Cardiac muscle cell (in vitro differentiated cells and primary cell): ENCODE measurements at regions not wholly inside any gene's neighbourhood (a gene's known extent, or its start where the extent isn't known, plus 50 kb on each side); places are given as distances from the start of the nearest gene placed in this dataset.

Experiments used
- DNase-seq, 2 donors: peaks; one replicate each; pipeline versions ENCODE4 v3.0.0 to v3.0.0-alpha.2; 2010 to 2017; ENCODE audit warnings: low read depth in 1 of 2, low spot score in 1 of 2
- H3K27ac ChIP-seq: fragments of 200-600 bp; sonication (generic); 2 replicates; pipeline ENCODE4 v1.5.1; 2016
- H3K27me3 ChIP-seq: fragments of 200-600 bp; sonication (generic); 2 replicates; pipeline ENCODE4 v1.6.0; 2016; ENCODE audit warnings: control low read depth
- H3K36me3 ChIP-seq: fragments of 200-600 bp; sonication (generic); 2 replicates; pipeline ENCODE4 v1.5.1; 2016; ENCODE audit warnings: control low read depth
- H3K4me1 ChIP-seq: fragments of 200-600 bp; sonication (generic); 2 replicates; pipeline ENCODE4 v1.8.1; 2017; ENCODE audit warnings: low read depth, mild to moderate bottlenecking, mixed run types
- H3K4me3 ChIP-seq: fragments of 200-600 bp; sonication (generic); 2 replicates; pipeline ENCODE4 v1.5.1; 2016; ENCODE audit warnings: mild to moderate bottlenecking
- H3K9me3 ChIP-seq: fragments of 200-600 bp; sonication (generic); 2 replicates; pipeline ENCODE4 v1.5.1; 2017; ENCODE audit warnings: low read depth, mild to moderate bottlenecking, control low read depth
- TF ChIP-seq, protein P1 (sequence below): IDR thresholded peaks from 2 replicates; pipeline ENCODE4 v1.5.1; 2012; ENCODE audit warnings: low read depth, mild to moderate bottlenecking, low read length

DNA sequence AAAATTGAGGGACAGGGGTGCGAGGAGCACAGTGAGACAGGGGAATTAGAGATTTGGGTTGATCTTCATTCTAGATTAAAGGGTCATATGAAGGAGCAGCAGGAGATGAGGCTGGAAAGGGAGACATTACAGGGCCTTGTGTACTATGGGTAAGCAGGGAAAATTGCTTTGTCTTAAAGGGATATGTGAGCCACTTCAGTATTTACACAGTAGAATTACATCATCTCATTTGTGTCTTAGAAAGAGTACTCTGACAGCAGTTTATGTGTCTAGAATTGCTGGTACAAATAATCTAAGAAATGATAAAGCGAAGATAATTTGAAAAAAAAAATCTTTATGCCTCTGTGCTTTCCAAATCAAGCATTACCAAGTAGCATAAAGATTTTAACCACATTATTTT is 287.0 kb upstream of the ARRDC3 start:
- H3K4me3 ChIP-seq = no peak overlapping the region
- H3K36me3 ChIP-seq = no peaks in the 10 kb centered on the region
- TF ChIP-seq, protein P1, sequence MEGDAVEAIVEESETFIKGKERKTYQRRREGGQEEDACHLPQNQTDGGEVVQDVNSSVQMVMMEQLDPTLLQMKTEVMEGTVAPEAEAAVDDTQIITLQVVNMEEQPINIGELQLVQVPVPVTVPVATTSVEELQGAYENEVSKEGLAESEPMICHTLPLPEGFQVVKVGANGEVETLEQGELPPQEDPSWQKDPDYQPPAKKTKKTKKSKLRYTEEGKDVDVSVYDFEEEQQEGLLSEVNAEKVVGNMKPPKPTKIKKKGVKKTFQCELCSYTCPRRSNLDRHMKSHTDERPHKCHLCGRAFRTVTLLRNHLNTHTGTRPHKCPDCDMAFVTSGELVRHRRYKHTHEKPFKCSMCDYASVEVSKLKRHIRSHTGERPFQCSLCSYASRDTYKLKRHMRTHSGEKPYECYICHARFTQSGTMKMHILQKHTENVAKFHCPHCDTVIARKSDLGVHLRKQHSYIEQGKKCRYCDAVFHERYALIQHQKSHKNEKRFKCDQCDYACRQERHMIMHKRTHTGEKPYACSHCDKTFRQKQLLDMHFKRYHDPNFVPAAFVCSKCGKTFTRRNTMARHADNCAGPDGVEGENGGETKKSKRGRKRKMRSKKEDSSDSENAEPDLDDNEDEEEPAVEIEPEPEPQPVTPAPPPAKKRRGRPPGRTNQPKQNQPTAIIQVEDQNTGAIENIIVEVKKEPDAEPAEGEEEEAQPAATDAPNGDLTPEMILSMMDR = no peak
- DNase-seq = no peak
- no peak overlapping the region for H3K27ac ChIP-seq
- H3K4me1 ChIP-seq = no peaks in the 10 kb centered on the region
- no peaks in the 10 kb centered on the region for H3K27me3 ChIP-seq
- no peaks in the 10 kb centered on the region for H3K9me3 ChIP-seq

DNA sequence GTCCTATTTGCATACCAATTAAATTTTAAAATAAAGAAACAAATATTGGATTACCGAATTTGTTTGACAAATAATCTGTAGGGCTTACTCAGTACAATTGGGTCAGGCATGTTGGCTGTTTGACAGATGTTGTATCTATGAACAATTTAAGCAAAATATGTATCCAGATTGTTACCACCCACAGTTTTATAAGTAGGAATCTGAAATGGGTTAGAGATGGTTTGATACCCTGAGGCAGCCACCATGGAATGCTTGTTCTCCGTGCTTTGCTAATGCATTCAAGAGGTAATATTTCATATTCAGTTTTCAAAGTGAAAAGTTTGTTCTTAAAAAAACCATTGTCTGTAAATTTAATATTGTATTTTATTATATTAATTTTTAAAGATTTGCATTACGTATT is 285.1 kb upstream of the ARRDC3 start:
- no peaks in the 10 kb centered on the region for H3K27me3 ChIP-seq
- no peak for DNase-seq
- H3K36me3 ChIP-seq = no peaks in the 10 kb centered on the region
- H3K27ac ChIP-seq = no peak overlapping the region
- no peak overlapping the region for H3K4me3 ChIP-seq
- no peaks in the 10 kb centered on the region for H3K9me3 ChIP-seq
- TF ChIP-seq, protein P1 = no peak
- no peaks in the 10 kb centered on the region for H3K4me1 ChIP-seq

DNA sequence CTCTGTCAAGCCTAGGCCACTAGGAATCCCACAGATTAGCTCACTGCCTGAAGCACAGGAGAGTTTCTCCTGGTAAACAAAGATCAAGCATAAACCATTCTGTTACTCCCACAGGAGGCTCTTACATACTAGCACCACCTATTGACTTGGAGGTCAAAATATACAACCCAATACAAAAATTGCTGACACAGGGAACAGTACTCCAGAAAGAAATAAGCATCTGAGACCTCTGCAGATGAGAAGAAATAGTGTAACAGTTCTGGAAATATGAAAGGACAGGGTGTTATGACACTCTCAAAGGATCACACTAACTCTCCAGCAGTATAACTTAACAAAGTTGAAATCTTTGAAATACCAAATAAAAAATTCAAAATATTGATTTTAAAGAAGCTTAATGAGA is 269.6 kb upstream of the ARRDC3 start:
- no peaks in the 10 kb centered on the region for H3K9me3 ChIP-seq
- no peaks in the 10 kb centered on the region for H3K27me3 ChIP-seq
- no peak for DNase-seq
- no peaks in the 10 kb centered on the region for H3K36me3 ChIP-seq
- H3K27ac ChIP-seq = no peak overlapping the region
- H3K4me3 ChIP-seq = no peak overlapping the region
- TF ChIP-seq, protein P1 = no peak
- no peaks in the 10 kb centered on the region for H3K4me1 ChIP-seq

DNA sequence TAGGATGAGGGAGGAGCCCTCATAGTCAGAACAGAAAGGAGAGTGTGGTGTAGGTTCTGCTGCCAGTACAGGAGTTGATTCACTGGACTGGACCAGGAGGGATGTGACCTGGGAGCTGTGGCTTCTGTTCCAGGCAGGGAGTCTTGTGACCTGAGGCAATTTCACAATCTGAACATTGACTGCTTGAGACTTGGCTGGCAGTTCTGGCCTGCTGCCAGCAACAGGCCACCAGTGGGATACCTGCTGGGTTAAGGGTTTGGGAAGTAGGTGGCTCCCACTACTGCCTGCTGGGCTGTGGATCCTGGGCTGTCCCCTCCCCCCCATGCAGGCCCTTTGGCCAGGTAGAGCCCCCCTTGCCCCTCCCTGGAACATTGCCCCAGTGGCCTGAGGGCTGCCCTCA is 268.6 kb upstream of the ARRDC3 start:
- TF ChIP-seq, protein P1 = no peak
- H3K27ac ChIP-seq = no peak overlapping the region
- H3K36me3 ChIP-seq = no peaks in the 10 kb centered on the region

DNA sequence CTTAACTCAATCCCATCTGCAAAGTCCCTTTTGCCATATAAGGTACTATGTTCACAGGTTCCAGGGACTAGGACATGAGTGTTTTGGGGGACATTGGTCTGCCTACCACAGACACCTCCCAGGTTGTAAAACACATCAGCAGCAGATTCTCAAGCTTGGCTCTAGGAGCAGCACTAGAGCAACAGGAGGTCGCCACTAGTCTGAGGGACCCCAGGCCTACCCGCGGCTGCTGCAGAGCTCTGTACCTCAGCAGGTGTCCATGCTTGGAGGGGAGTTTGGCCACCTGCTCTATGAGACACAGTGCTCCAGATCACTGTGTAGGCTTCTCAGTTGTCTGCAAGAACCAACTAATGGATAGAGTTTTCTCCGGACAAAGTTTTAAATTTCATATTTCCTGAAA is 262.2 kb upstream of the ARRDC3 start:
- no peaks in the 10 kb centered on the region for H3K4me1 ChIP-seq
- H3K27me3 ChIP-seq = no peaks in the 10 kb centered on the region
- H3K9me3 ChIP-seq = no peaks in the 10 kb centered on the region
- TF ChIP-seq, protein P1 = no peak
- H3K36me3 ChIP-seq = no peaks in the 10 kb centered on the region
- DNase-seq = no peak
- no peak overlapping the region for H3K4me3 ChIP-seq
- no peak overlapping the region for H3K27ac ChIP-seq

More for the DNA sequence above, 268.6 kb upstream of the ARRDC3 start:
- Histone ChIP-seq H3K4me1 (no peaks in the 10 kb centered on the region), H3K9me3 (no peaks in the 10 kb centered on the region), H3K4me3 (no peak overlapping the region), H3K27me3 (no peaks in the 10 kb centered on the region)
- no peak for DNase-seq

DNA sequence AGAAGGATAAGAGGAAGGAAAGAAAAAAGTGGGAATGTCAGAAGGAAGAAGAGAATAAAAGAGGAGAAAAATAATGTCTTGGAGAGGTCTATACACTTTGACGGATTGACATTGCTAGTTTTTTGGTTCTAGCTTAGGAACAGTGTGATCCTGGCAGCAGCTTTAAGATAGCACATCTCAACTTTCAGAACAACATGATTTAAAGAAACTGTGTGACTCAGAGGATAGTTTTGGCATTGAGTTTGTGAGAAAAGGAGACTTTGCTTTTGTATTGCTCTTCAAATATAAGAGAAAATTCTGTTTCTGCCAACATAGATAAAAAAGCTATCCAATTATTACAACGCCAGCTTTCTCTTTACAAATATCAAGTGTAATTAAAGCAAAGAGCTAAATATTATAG is 260.7 kb upstream of the ARRDC3 start:
- H3K36me3 ChIP-seq = no peaks in the 10 kb centered on the region
- DNase-seq = no peak
- H3K4me1 ChIP-seq = no peaks in the 10 kb centered on the region
- H3K27me3 ChIP-seq = no peaks in the 10 kb centered on the region
- no peak overlapping the region for H3K27ac ChIP-seq
- no peaks in the 10 kb centered on the region for H3K9me3 ChIP-seq
- no peak overlapping the region for H3K4me3 ChIP-seq
- TF ChIP-seq, protein P1 = no peak
